K562 (cell line): ENCODE measurements at regions not wholly inside any gene's neighbourhood (a gene's known extent, or its start where the extent isn't known, plus 50 kb on each side); places are given as distances from the start of the nearest gene placed in this dataset.

Experiments used
- ASH1L ChIP-seq: fragments of 450-650 bp; IDR thresholded peaks from 2 replicates; pipeline ENCODE4 v1.6.1; 2018; ENCODE audit warnings: borderline replicate concordance, mild to moderate bottlenecking, low read depth; ENCODE audit not compliant: partially characterized antibody
- BRD4 ChIP-seq: fragments of 200-600 bp; sonication (generic); IDR thresholded peaks from 2 replicates; pipeline ENCODE4 v1.6.1; 2017; ENCODE audit warnings: inconsistent platforms
- DIDO1 ChIP-seq: fragments of 450-650 bp; IDR thresholded peaks from 2 replicates; pipeline ENCODE4 v1.6.1; 2016; ENCODE audit warnings: low read depth, missing biosample characterization, missing genetic modification characterization
- GMEB1 ChIP-seq: fragments of 250-450 bp; sonication (Bioruptor Pico); IDR thresholded peaks from 2 replicates; pipeline ENCODE4 v1.4.0; 2020; ENCODE audit warnings: mild to moderate bottlenecking
- NCOA6 ChIP-seq: fragments of 450-650 bp; IDR thresholded peaks from 2 replicates; pipeline ENCODE4 v1.6.1; 2017; ENCODE audit warnings: mild to moderate bottlenecking
- NEUROD1 ChIP-seq: fragments of 150-350 bp; IDR thresholded peaks from 2 replicates; pipeline ENCODE4 v1.6.1; 2014; ENCODE audit warnings: borderline replicate concordance, low read length, low read depth; ENCODE audit not compliant: partially characterized antibody
- PHF8 ChIP-seq: fragments of 200-600 bp; sonication (generic); IDR thresholded peaks from 2 replicates; pipeline ENCODE4 v1.6.1; 2012; ENCODE audit warnings: mixed run types, mild to moderate bottlenecking, inconsistent platforms, low read length, moderate library complexity, borderline replicate concordance
- POLR2G ChIP-seq: fragments of 200-400 bp; formaldehyde crosslinking; IDR thresholded peaks from 2 replicates; pipeline ENCODE4 v1.6.1; 2017; ENCODE audit warnings: low read depth, mild to moderate bottlenecking, antibody characterized with exemption, low read length, moderate library complexity
- POLR2H ChIP-seq: IDR thresholded peaks from 2 replicates; pipeline ENCODE4 v1.6.1; 2016; ENCODE audit warnings: missing genetic modification characterization, low read depth, mild to moderate bottlenecking, control low read depth, missing compliant biosample characterization, moderate library complexity
- VEZF1 ChIP-seq: fragments of 200-800 bp; sonication (Bioruptor generic); IDR thresholded peaks from 2 replicates; pipeline ENCODE4 v1.6.1; 2017; ENCODE audit warnings: missing genetic modification characterization, missing compliant biosample characterization
- XRCC3 ChIP-seq: fragments of 450-650 bp; IDR thresholded peaks from 2 replicates; pipeline ENCODE4 v1.6.1; 2017; ENCODE audit warnings: mild to moderate bottlenecking, moderate library complexity
- YBX1 ChIP-seq: fragments of 450-650 bp; IDR thresholded peaks from 2 replicates; pipeline ENCODE4 v1.7.1; 2016; ENCODE audit warnings: mild to moderate bottlenecking
- ZNF318 ChIP-seq, 2 experiments: fragments of 450-650 bp; IDR thresholded peaks; 2 replicates each; pipeline ENCODE4 v1.6.1; 2016; ENCODE audit warnings: mild to moderate bottlenecking in 2 of 2, borderline replicate concordance in 1 of 2, low read depth in 1 of 2, moderate library complexity in 1 of 2
- ZNF324 ChIP-seq: fragments of 250-450 bp; sonication (Bioruptor Pico); IDR thresholded peaks from 2 replicates; pipeline ENCODE4 v1.4.0; 2020; ENCODE audit warnings: mild to moderate bottlenecking
- ZNF695 ChIP-seq: fragments of 450-650 bp; formaldehyde crosslinking; IDR thresholded peaks from 2 replicates; pipeline ENCODE4 v1.4.0; 2020; ENCODE audit warnings: mild to moderate bottlenecking, moderate library complexity

- TF ChIP-seq GMEB1 (peak; percentile 76), ZNF695 (CRISPR knock-in tag) (peak; percentile 84; the same call in 1 of the 2 replicates), DIDO1 (tag) (peak; percentile 91), VEZF1 (peak; percentile 47), BRD4 (no peak), XRCC3 (no peak), ZNF318 (IDR thresholded peaks at IDR 0.05; ENCODE audit: borderline replicate concordance in 1 of 2, low read depth in 1 of 2) (no peak), PHF8 (no peak), ZNF324 (CRISPR knock-in tag) (peak; percentile 64; the same call in 1 of the 2 replicates), NCOA6 (no peak), ASH1L (no peak), NEUROD1 (no peak), POLR2H (peak; percentile 59; the same call in 1 of the 2 replicates), YBX1 (no peak), POLR2G (no peak)
Observed at GRCh38 chr5:91291628-91292569, 91.2 kb downstream of the ARRDC3 start (continued).
